Renal pelvis (tissue), 1 donor: ENCODE measurements at regions not wholly inside any gene's neighbourhood (a gene's known extent, or its start where the extent isn't known, plus 50 kb on each side); places are given as distances from the start of the nearest gene placed in this dataset.

Experiments
- DNase-seq: peaks from one replicate; pipeline ENCODE4 v3.0.0-alpha.2; 2013

- no peak for DNase-seq
These were observed 190.6 kb downstream of the DHX35 start for GRCh38 chr20:39152742-39153141.

GRCh38 chr20:39152126-39152525, 190.0 kb downstream of the DHX35 start:
- peak; percentile 64 for DNase-seq

- DNase-seq: no peak
These were observed 188.4 kb downstream of the DHX35 start for GRCh38 chr20:39150501-39150900.

- no peak for DNase-seq
These were observed 184.2 kb downstream of the DHX35 start for GRCh38 chr20:39146394-39146793.

GRCh38 chr20:39145921-39146320, 183.8 kb downstream of the DHX35 start:
- no peak for DNase-seq

GRCh38 chr20:39144757-39145156, 182.6 kb downstream of the DHX35 start:
- no peak for DNase-seq

- DNase-seq: no peak
These were observed 180.4 kb downstream of the DHX35 start for GRCh38 chr20:39142407-39143096.

- DNase-seq: no peak
These were observed 175.2 kb downstream of the DHX35 start for GRCh38 chr20:39137299-39137698.

- no peak for DNase-seq
These were observed 174.7 kb downstream of the DHX35 start for GRCh38 chr20:39136798-39137197.

GRCh38 chr20:39135885-39136544, 173.9 kb downstream of the DHX35 start:
- no peak for DNase-seq

- DNase-seq: no peak
These were observed 171.1 kb downstream of the DHX35 start for GRCh38 chr20:39133201-39133600.

- no peak for DNase-seq
These were observed 170.4 kb downstream of the DHX35 start for GRCh38 chr20:39132511-39132910.

GRCh38 chr20:39132093-39132492, 169.9 kb downstream of the DHX35 start:
- DNase-seq: no peak

GRCh38 chr20:39130627-39131026, 168.5 kb downstream of the DHX35 start:
- DNase-seq: no peak

GRCh38 chr20:39129523-39129922, 167.4 kb downstream of the DHX35 start:
- no peak for DNase-seq

- no peak for DNase-seq
These were observed 161.9 kb downstream of the DHX35 start for GRCh38 chr20:39124064-39124463.

GRCh38 chr20:39123185-39123557, 161.0 kb downstream of the DHX35 start:
- no peak for DNase-seq

GRCh38 chr20:39117491-39117890, 155.3 kb downstream of the DHX35 start:
- no peak for DNase-seq

- DNase-seq: no peak
These were observed 153.9 kb downstream of the DHX35 start for GRCh38 chr20:39116020-39116419.

GRCh38 chr20:39112178-39112743, 150.1 kb downstream of the DHX35 start:
- peak; percentile 62 for DNase-seq

- no peak for DNase-seq
These were observed 149.4 kb downstream of the DHX35 start for GRCh38 chr20:39111359-39112177.

GRCh38 chr20:39110819-39111136, 148.6 kb downstream of the DHX35 start:
- no peak for DNase-seq
